ENCODE measurements at regions not wholly inside any gene's neighbourhood (a gene's known extent, or its start where the extent isn't known, plus 50 kb on each side); places are given as distances from the start of the nearest gene placed in this dataset.

DNA sequence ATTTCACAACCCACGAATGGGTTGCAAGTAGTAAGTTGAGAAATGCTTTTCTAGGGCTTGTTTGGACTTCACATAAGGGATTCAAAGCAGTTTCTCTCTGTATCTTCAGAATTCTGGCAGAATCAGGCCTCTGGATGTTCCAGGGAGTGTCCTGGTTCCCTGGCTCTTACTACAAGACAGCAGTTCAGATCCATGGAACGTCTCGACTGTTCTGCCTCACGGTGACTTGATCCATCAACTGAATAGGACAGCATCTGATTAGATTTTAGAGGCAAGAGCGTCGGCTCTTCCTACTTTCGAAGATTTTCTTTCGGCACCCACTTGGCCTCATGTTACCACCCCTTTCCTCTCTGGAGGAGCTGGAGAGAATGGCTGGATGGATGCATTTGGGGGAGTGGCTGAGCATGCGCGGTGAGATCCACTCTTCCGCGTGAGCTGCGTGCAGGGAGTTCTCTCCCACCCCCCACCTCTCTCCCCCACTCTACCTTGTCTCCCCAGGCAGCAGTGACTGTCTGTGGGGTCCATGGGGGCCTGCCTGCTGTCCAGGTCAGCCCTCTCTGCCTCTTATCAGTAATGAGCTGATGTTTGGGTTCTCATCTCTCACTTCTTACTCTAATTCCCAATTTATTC lies 132.5 kb downstream of the VAPA start:
- TF ChIP-seq EZH2 (IDR thresholded peaks at IDR 0.05; ENCODE audit: low read depth, unreplicated experiment) (no peak), NANOG (IDR thresholded peaks at IDR 0.05; ENCODE audit: borderline replicate concordance) (no peak), ZNF331 (CRISPR knock-in tag; IDR thresholded peaks at IDR 0.05; ENCODE audit: low read depth) (no peak), JUNB (IDR thresholded peaks at IDR 0.05; ENCODE audit: unreplicated experiment) (no peak), ZNF114 (CRISPR knock-in tag; IDR thresholded peaks at IDR 0.05) (no peak), POLR2AphosphoS5 (IDR thresholded peaks at IDR 0.05; ENCODE audit: low read depth) (no peak), EZH2phosphoT487 (IDR thresholded peaks at IDR 0.05; ENCODE audit: unreplicated experiment) (no peak), REST (IDR thresholded peaks at IDR 0.05; ENCODE audit: unreplicated experiment) (no peak), ETS1 (IDR thresholded peaks at IDR 0.05) (no peak), STAT1 (IDR thresholded peaks at IDR 0.05; ENCODE audit: unreplicated experiment) (no peak), CREB1 (CRISPR knock-in tag; IDR thresholded peaks at IDR 0.05; ENCODE audit: low read depth) (no peak)
- TF ChIP-seq, protein P1, sequence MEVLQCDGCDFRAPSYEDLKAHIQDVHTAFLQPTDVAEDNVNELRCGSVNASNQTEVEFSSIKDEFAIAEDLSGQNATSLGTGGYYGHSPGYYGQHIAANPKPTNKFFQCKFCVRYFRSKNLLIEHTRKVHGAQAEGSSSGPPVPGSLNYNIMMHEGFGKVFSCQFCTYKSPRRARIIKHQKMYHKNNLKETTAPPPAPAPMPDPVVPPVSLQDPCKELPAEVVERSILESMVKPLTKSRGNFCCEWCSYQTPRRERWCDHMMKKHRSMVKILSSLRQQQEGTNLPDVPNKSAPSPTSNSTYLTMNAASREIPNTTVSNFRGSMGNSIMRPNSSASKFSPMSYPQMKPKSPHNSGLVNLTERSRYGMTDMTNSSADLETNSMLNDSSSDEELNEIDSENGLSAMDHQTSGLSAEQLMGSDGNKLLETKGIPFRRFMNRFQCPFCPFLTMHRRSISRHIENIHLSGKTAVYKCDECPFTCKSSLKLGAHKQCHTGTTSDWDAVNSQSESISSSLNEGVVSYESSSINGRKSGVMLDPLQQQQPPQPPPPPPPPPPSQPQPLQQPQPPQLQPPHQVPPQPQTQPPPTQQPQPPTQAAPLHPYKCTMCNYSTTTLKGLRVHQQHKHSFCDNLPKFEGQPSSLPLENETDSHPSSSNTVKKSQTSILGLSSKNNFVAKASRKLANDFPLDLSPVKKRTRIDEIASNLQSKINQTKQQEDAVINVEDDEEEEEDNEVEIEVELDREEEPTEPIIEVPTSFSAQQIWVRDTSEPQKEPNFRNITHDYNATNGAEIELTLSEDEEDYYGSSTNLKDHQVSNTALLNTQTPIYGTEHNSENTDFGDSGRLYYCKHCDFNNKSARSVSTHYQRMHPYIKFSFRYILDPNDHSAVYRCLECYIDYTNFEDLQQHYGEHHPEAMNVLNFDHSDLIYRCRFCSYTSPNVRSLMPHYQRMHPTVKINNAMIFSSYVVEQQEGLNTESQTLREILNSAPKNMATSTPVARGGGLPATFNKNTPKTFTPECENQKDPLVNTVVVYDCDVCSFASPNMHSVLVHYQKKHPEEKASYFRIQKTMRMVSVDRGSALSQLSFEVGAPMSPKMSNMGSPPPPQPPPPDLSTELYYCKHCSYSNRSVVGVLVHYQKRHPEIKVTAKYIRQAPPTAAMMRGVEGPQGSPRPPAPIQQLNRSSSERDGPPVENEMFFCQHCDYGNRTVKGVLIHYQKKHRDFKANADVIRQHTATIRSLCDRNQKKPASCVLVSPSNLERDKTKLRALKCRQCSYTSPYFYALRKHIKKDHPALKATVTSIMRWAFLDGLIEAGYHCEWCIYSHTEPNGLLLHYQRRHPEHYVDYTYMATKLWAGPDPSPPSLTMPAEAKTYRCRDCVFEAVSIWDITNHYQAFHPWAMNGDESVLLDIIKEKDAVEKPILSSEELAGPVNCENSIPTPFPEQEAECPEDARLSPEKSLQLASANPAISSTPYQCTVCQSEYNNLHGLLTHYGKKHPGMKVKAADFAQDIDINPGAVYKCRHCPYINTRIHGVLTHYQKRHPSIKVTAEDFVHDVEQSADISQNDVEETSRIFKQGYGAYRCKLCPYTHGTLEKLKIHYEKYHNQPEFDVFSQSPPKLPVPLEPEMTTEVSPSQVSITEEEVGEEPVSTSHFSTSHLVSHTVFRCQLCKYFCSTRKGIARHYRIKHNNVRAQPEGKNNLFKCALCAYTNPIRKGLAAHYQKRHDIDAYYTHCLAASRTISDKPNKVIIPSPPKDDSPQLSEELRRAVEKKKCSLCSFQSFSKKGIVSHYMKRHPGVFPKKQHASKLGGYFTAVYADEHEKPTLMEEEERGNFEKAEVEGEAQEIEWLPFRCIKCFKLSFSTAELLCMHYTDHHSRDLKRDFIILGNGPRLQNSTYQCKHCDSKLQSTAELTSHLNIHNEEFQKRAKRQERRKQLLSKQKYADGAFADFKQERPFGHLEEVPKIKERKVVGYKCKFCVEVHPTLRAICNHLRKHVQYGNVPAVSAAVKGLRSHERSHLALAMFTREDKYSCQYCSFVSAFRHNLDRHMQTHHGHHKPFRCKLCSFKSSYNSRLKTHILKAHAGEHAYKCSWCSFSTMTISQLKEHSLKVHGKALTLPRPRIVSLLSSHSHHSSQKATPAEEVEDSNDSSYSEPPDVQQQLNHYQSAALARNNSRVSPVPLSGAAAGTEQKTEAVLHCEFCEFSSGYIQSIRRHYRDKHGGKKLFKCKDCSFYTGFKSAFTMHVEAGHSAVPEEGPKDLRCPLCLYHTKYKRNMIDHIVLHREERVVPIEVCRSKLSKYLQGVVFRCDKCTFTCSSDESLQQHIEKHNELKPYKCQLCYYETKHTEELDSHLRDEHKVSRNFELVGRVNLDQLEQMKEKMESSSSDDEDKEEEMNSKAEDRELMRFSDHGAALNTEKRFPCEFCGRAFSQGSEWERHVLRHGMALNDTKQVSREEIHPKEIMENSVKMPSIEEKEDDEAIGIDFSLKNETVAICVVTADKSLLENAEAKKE (CRISPR knock-in tag; IDR thresholded peaks at IDR 0.05): no peak
- TF ChIP-seq, protein P2, sequence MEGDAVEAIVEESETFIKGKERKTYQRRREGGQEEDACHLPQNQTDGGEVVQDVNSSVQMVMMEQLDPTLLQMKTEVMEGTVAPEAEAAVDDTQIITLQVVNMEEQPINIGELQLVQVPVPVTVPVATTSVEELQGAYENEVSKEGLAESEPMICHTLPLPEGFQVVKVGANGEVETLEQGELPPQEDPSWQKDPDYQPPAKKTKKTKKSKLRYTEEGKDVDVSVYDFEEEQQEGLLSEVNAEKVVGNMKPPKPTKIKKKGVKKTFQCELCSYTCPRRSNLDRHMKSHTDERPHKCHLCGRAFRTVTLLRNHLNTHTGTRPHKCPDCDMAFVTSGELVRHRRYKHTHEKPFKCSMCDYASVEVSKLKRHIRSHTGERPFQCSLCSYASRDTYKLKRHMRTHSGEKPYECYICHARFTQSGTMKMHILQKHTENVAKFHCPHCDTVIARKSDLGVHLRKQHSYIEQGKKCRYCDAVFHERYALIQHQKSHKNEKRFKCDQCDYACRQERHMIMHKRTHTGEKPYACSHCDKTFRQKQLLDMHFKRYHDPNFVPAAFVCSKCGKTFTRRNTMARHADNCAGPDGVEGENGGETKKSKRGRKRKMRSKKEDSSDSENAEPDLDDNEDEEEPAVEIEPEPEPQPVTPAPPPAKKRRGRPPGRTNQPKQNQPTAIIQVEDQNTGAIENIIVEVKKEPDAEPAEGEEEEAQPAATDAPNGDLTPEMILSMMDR (conservative IDR thresholded peaks at IDR 0.05; ENCODE audit: low read depth in 2 of 2): no peak
- H3K36me3 ChIP-seq (ENCODE audit: insufficient read depth): no peaks in the 10 kb centered on the region
- Mint-ChIP-seq H3K27ac (no peak overlapping the region), H3K4me3 (no peak overlapping the region), H3K36me3 (ENCODE audit: low read depth) (peaks cover 10% of the 10 kb centered on the region), H3K27me3 (ENCODE audit: insufficient read depth, low read depth, poor library complexity) (no peaks in the 10 kb centered on the region), H3K9me3 (peaks cover 19% of the 10 kb centered on the region), H3K4me1 (peaks cover 6% of the 10 kb centered on the region; the same call in 2 of the 3 replicates)
- 0 out of 2 replicates have a peak, but pooled peaks cover 6% of the 10 kb centered on the region for H3K9me2 ChIP-seq (ENCODE audit: insufficient read depth)
- no peak overlapping the region for H3K27ac ChIP-seq (ENCODE audit: low read depth)
- H3K4me3 ChIP-seq: no peak overlapping the region
- no peaks in the 10 kb centered on the region for H4K20me1 ChIP-seq (replicated peaks; ENCODE audit: insufficient read depth)
- no peak overlapping the region for H2AFZ ChIP-seq
- DNase-seq (ENCODE audit: low spot score) (no peak), ATAC-seq (no peak)
- no peak overlapping the region for H3K4me2 ChIP-seq
- peaks cover 5% of the 10 kb centered on the region; the same call in 1 of the 2 replicates for H3K4me1 ChIP-seq (ENCODE audit: insufficient read depth)
- no peaks in the 10 kb centered on the region for H3K27me3 ChIP-seq (ENCODE audit: insufficient read depth)
- no peaks in the 10 kb centered on the region for H3K79me2 ChIP-seq (replicated peaks; ENCODE audit: insufficient read depth)
- H3F3A ChIP-seq (replicated peaks; ENCODE audit: low read depth): no peaks in the 10 kb centered on the region
